ENCODE measurements at regions not wholly inside any gene's neighbourhood (a gene's known extent, or its start where the extent isn't known, plus 50 kb on each side); places are given as distances from the start of the nearest gene placed in this dataset.
"Not testable (repeated sequence)": the region's sequence is repeated elsewhere in the genome, so short reads cannot be mapped to it uniquely, and the experiment has no call there.

GRCh38 chr21:28154121-28154520, 838.6 kb downstream of the LTN1 start:
- DNase-seq: no peak

- DNase-seq: no peak
These were observed 839.9 kb downstream of the LTN1 start for GRCh38 chr21:28152732-28153131.

GRCh38 chr21:28151758-28152157, 840.9 kb downstream of the LTN1 start:
- DNase-seq: no peak

DNA sequence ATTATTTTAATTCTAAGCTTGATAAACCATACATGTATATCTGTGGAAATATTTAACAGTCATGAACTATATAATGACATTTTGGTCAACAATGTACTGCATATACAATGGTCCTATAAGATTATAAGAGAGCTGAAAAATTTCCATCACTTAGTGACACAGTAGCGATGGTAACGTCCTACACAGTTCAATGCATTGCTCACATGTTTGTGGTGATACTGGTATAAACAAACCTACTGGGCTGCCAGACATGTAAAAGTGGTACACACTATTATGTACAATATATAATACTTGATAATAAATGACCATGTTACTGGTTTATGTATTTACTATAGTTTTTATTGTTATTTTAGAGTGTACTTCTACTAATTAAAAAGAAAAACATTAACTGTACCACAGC, 841.9 kb downstream of the LTN1 start:
- DNase-seq: no peak

DNA sequence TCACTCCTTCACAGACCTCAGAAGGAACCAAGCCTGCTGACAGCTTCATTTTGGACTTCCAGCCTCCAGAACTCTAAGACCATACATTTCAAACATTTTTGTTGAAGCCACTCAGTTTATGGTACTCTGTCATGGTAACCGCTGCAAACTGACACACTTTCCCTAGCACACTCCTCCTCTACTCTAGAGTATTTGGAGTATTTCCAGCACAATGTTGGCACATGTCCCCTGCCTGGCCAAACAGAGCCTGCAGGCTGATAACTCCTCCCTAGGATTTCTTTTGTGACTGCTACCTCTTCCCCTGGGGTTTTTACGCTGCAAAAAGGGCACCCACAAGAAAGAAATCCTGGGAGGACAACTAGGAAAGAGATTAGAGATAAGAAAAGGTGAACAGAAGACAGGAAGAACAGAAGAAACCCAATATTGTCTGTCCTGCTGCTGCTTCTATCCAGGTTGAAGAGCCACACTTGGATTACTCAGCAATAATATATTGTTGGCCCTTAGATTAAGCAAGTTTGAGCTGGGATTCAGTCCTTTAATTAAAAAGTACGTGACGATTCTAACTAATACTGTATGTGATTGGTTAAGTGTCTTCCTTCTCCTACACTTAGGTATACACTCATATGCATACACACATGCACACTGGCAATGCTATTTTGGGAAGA, 844.1 kb downstream of the LTN1 start:
- no peak for DNase-seq

GRCh38 chr21:28144653-28145052, 848.0 kb downstream of the LTN1 start:
- DNase-seq: no peak

DNA sequence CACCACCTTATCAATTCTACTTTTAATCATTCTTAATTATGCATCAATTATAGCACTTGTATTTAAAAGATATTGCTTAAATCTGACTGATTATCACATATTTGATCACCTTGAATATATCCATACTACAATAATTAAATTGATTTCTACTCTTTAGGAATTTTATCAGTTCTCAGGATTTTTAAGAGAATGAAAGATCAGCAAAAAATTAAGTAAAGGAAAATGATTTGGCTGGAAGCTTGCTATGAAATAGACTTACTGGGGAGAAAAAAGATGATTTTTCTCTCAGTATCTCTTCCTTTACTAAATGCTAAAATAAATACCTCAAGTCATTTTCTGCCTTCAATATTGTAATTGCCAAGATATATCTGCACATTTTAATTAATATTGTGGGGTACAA, 848.6 kb downstream of the LTN1 start:
- no peak for DNase-seq

GRCh38 chr21:28142697-28143096, 850.0 kb downstream of the LTN1 start:
- DNase-seq: no peak

DNA sequence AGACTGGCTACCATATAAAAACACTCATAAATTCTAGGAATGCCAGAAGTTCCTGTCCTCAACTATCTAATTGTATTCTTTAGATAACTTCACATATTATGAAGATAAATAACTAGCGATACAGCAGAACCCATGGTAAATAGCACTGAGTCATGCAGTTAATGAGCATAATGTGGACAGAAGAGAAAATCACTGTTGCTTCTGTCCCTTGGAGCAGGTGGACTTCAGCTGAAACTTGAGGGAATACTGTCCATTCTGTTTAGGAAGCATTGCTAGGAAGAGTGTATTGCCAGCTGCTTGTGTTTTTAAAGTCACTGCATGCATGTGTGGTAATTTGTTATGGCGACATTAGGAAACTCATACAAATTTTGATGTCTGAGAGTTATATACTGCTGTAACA, 854.4 kb downstream of the LTN1 start:
- DNase-seq: no peak

DNA sequence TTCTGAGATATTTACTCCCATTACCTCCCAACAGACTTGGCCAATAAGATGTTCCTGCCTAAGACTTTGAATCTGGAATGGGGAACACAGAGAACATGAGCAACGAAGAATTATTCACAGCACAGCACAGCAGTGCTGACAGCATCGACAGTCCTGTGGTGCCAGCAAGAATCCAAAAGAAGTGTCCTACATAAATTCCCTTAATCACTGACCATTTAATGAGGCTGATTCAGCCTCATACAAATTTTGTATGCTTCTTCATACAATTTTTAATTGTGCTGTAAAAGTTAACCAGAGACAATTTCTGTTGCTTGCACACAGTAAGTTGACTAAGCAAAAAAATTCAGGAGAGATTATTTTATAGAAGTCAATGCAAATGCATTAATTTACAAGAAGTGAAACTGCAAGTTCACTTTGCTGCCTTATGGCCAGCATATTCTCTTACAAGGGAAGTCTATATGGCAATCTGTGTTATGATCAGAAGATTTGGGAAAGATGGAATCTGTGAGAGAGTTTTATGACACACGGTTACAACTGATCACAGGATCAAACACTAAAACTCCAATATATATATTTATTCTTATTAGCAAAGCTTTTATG, 855.9 kb downstream of the LTN1 start:
- DNase-seq: no peak

DNA sequence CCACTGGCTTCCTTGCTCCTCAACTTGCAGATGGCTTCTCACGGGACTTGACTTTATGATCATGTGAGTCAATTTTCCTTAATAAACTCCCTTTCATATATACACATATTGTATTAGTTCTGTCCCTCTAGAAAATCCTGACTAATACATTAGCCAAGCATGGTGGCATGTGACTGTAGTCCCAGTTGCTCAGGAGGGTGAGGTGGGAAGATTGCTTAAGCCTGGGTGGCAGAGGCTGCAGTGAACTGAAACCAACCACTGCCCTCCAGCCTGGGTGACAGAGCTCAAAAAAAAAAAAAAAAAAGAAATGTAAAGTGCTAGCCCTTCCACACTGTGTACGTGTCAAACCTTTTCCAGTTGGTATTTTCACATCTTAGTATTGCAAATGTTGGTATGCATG, 857.0 kb downstream of the LTN1 start:
- no peak for DNase-seq

DNA sequence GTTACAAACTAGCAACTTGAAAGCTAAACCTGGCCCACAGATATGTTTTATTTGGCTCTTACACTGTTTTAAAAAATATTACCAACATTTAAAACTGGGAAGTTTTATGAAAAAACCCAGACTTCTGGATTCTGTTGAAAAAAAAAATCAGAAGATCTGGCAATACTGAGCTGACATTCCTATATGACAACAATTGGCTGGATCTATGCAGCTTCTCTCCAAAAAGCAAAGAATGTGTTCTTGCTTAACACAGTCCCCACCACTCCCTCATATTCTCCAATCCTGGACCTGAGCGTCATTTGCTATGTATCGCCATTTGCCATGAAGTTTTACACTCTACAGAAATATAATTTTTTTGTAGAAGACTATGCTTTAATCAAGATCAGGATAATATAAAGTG, 859.6 kb downstream of the LTN1 start:
- no peak for DNase-seq

- no peak for DNase-seq
These were observed 860.0 kb downstream of the LTN1 start for GRCh38 chr21:28132713-28133112.

GRCh38 chr21:28127175-28127785, 865.4 kb downstream of the LTN1 start:
- no peak for DNase-seq

- DNase-seq: no peak
These were observed 866.0 kb downstream of the LTN1 start for GRCh38 chr21:28126521-28127174.

GRCh38 chr21:28124541-28124940, 868.1 kb downstream of the LTN1 start:
- no peak for DNase-seq

DNA sequence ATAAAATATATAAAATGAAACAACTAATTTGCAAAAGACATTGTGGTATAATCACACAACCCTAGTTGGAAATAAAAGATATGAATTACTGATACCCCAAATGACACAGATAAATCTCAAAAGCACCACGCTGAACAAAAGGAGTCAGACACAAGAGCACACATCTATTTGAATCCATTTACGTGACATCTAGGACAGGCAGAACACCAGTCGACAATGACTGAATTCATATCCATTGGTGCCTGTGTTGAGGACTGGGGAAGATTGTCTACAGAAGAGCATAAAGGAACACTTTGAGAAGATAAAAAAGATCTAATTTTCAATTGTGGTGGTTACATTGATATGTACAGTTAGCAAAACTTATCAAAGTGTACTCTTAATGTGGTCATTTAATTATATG, 874.1 kb downstream of the LTN1 start:
- no peak for DNase-seq

GRCh38 chr21:28114986-28115385, 877.7 kb downstream of the LTN1 start:
- DNase-seq: not testable (repeated sequence)

- no peak for DNase-seq
These were observed 879.0 kb downstream of the LTN1 start for GRCh38 chr21:28113718-28114117.

GRCh38 chr21:28112511-28112910, 880.2 kb downstream of the LTN1 start:
- DNase-seq: no peak

GRCh38 chr21:28111151-28111619, 881.5 kb downstream of the LTN1 start:
- no peak for DNase-seq

DNA sequence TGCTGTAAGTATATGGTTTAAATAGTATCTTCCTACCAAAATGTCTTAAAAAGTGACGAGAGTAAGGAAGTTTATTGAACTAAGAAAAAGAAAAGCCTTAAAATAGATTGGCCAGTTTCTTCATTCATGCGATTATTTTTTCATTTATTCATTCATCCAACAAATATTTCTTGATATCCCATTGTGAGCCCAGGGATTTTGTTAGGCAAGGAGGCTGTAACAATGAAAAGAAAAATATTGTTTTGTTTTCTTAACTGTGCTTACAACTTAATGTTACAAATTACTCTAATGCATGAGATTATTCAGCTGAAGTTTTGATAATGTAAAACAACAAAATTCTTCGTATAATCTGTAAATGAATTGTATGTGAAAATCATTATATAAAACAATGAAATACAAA, 882.0 kb downstream of the LTN1 start:
- DNase-seq: no peak

GRCh38 chr21:28110074-28110473, 882.6 kb downstream of the LTN1 start:
- DNase-seq: no peak

GRCh38 chr21:28106370-28106890, 886.2 kb downstream of the LTN1 start:
- no peak for DNase-seq

Data from islet precursor cell (in vitro differentiated cells).